ENCODE measurements at regions not wholly inside any gene's neighbourhood (a gene's known extent, or its start where the extent isn't known, plus 50 kb on each side); places are given as distances from the start of the nearest gene placed in this dataset.

DNA sequence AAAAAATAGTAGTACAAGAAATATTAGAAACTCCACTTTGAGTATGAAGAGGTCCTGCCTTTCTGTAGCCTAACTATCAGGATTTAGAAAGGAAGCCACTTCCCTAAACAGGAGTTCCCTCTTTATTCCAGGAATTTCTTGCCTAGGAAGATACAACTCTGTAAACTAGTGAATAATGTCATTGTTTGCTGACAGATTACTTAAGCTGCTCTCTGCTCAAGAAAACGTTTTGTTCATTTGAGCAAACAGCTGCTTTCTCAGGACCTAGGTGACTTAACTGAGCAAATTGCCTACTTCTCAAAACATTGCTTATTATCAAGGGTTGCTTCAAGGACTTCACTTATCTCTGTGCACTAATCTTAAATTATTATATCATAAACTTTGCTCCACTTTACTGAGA is 1419.4 kb upstream of the SLC10A2 start:
- H3K27ac ChIP-seq (ENCODE audit: low read length) = no peak overlapping the region
- H3K9me3 Mint-ChIP-seq = peaks cover 0 to 9% (median 4%) of the 10 kb centered on the region in 3 donors
- no peaks in the 10 kb centered on the region for H3K4me1 ChIP-seq (ENCODE audit: control insufficient read depth in 1 of 2, extremely low read depth in 1 of 2, insufficient read depth in 2 of 2, low read length in 2 of 2)
- no peaks in the 10 kb centered on the region for H3K36me3 ChIP-seq (ENCODE audit: control insufficient read depth in 2 of 2, extremely low read depth in 1 of 2, insufficient read depth in 1 of 2, low read length in 1 of 2)
- H3K4me3 ChIP-seq (ENCODE audit: control insufficient read depth in 1 of 2, extremely low read depth in 1 of 2, low read length in 1 of 2) = no peak overlapping the region
- no peaks in the 10 kb centered on the region for H3K36me3 Mint-ChIP-seq
- peaks cover 0 to 2% of the 10 kb centered on the region in 2 experiments for H3K27me3 ChIP-seq (replicated peaks in 1 of 2; ENCODE audit: control insufficient read depth in 2 of 2, extremely low read depth in 1 of 2, insufficient read depth in 2 of 2, low read length in 1 of 2)
- H3K4me1 Mint-ChIP-seq = no peaks in the 10 kb centered on the region
- no peak for ATAC-seq (replicated peaks in 1 of 4)
- WGBS (ENCODE audit: insufficient coverage) = 0% methylated on average over 1 of the region's 1 CpG
- H3K27ac Mint-ChIP-seq = no peak overlapping the region
- ChIA-PET POLR2A (no interaction called here), CTCF (no interaction called here)
- no peak overlapping the region for H3K4me3 Mint-ChIP-seq
- H3K27me3 Mint-ChIP-seq = no peaks in the 10 kb centered on the region
- no peaks in the 10 kb centered on the region for H3K9me3 ChIP-seq
- no peak for DNase-seq

GRCh38 chr13:104483631-104484030 is 1417.4 kb upstream of the SLC10A2 start:
- H3K27ac Mint-ChIP-seq = no peak overlapping the region
- ATAC-seq (replicated peaks in 1 of 4) (no peak), DNase-seq (no peak)
- H3K36me3 Mint-ChIP-seq = no peaks in the 10 kb centered on the region
- H3K27me3 ChIP-seq (replicated peaks in 1 of 2; ENCODE audit: control insufficient read depth in 2 of 2, extremely low read depth in 1 of 2, insufficient read depth in 2 of 2, low read length in 1 of 2) = peaks cover 0 to 2% of the 10 kb centered on the region in 2 experiments
- H3K4me3 ChIP-seq (ENCODE audit: control insufficient read depth in 1 of 2, extremely low read depth in 1 of 2, low read length in 1 of 2) = no peak overlapping the region
- H3K9me3 ChIP-seq = no peaks in the 10 kb centered on the region
- H3K36me3 ChIP-seq (ENCODE audit: control insufficient read depth in 2 of 2, extremely low read depth in 1 of 2, insufficient read depth in 1 of 2, low read length in 1 of 2) = no peaks in the 10 kb centered on the region
- ChIA-PET CTCF (no interaction called here), POLR2A (no interaction called here)
- H3K4me1 Mint-ChIP-seq = no peaks in the 10 kb centered on the region
- H3K4me3 Mint-ChIP-seq = no peak overlapping the region
- H3K9me3 Mint-ChIP-seq = peaks cover 0 to 19% (median 14%) of the 10 kb centered on the region in 3 donors
- 93% methylated on average over 7 of the region's 10 CpGs for WGBS (ENCODE audit: insufficient coverage)
- H3K27me3 Mint-ChIP-seq = no peaks in the 10 kb centered on the region
- no peak overlapping the region for H3K27ac ChIP-seq (ENCODE audit: low read length)
- no peaks in the 10 kb centered on the region for H3K4me1 ChIP-seq (ENCODE audit: control insufficient read depth in 1 of 2, extremely low read depth in 1 of 2, insufficient read depth in 2 of 2, low read length in 2 of 2)

- Mint-ChIP-seq H3K4me3 (no peak overlapping the region), H3K9me3 (peaks cover 7 to 31% (median 19%) of the 10 kb centered on the region in 3 donors), H3K27ac (no peak overlapping the region), H3K4me1 (no peaks in the 10 kb centered on the region), H3K36me3 (no peaks in the 10 kb centered on the region), H3K27me3 (no peaks in the 10 kb centered on the region)
- H3K4me3 ChIP-seq (ENCODE audit: control insufficient read depth in 1 of 2, extremely low read depth in 1 of 2, low read length in 1 of 2) = no peak overlapping the region
- no peak overlapping the region for H3K27ac ChIP-seq (ENCODE audit: low read length)
- H3K36me3 ChIP-seq (ENCODE audit: control insufficient read depth in 2 of 2, extremely low read depth in 1 of 2, insufficient read depth in 1 of 2, low read length in 1 of 2) = no peaks in the 10 kb centered on the region
- no peaks in the 10 kb centered on the region for H3K4me1 ChIP-seq (ENCODE audit: control insufficient read depth in 1 of 2, extremely low read depth in 1 of 2, insufficient read depth in 2 of 2, low read length in 2 of 2)
- POLR2A ChIA-PET = no interaction called here
- DNase-seq (no peak), ATAC-seq (replicated peaks in 1 of 4) (no peak)
- 100% methylated on average over 1 of the region's 2 CpGs for WGBS (ENCODE audit: insufficient coverage)
- CTCF ChIA-PET = no interaction called here
- H3K9me3 ChIP-seq = no peaks in the 10 kb centered on the region
- no peaks in the 10 kb centered on the region for H3K27me3 ChIP-seq (replicated peaks in 1 of 2; ENCODE audit: control insufficient read depth in 2 of 2, extremely low read depth in 1 of 2, insufficient read depth in 2 of 2, low read length in 1 of 2)
Observed at GRCh38 chr13:104477261-104477660, 1411.0 kb upstream of the SLC10A2 start.

DNA sequence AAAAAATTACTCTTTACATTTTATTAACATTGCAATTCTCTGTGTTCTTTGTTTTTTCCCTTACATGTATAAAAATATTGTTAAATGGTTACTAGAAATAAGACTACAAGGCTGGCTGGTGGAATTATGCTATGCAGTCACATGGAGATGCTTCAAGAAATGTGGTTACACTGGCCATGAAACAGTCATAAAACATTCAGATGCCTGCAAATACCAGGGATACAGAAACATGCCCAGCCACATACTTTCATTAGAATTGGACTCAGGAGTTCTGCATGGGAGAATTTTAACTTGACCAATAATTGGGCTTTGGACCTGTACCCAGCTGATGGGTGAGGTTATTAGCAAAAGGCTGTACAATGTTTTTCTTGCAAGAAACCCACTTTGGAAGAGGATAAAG is 1407.7 kb upstream of the SLC10A2 start:
- ChIA-PET POLR2A (no interaction called here), CTCF (no interaction called here)
- Histone ChIP-seq H3K27ac (ENCODE audit: low read length) (no peak overlapping the region), H3K36me3 (ENCODE audit: control insufficient read depth in 2 of 2, extremely low read depth in 1 of 2, insufficient read depth in 1 of 2, low read length in 1 of 2) (no peaks in the 10 kb centered on the region), H3K9me3 (no peaks in the 10 kb centered on the region), H3K4me3 (ENCODE audit: control insufficient read depth in 1 of 2, extremely low read depth in 1 of 2, low read length in 1 of 2) (no peak overlapping the region), H3K27me3 (replicated peaks in 1 of 2; ENCODE audit: control insufficient read depth in 2 of 2, extremely low read depth in 1 of 2, insufficient read depth in 2 of 2, low read length in 1 of 2) (no peaks in the 10 kb centered on the region), H3K4me1 (ENCODE audit: control insufficient read depth in 1 of 2, extremely low read depth in 1 of 2, insufficient read depth in 2 of 2, low read length in 2 of 2) (no peaks in the 10 kb centered on the region)
- peaks cover 7 to 21% (median 7%) of the 10 kb centered on the region in 3 donors for H3K9me3 Mint-ChIP-seq
- no peaks in the 10 kb centered on the region for H3K27me3 Mint-ChIP-seq
- DNase-seq = no peak
- no peaks in the 10 kb centered on the region for H3K4me1 Mint-ChIP-seq
- H3K36me3 Mint-ChIP-seq = no peaks in the 10 kb centered on the region
- no peak overlapping the region for H3K4me3 Mint-ChIP-seq
- H3K27ac Mint-ChIP-seq = no peak overlapping the region
- ATAC-seq (replicated peaks in 1 of 4) = no peak

GRCh38 chr13:104466016-104466415 is 1399.8 kb upstream of the SLC10A2 start:
- ATAC-seq (replicated peaks in 1 of 4) (no peak), DNase-seq (no peak)
- Histone ChIP-seq H3K36me3 (ENCODE audit: control insufficient read depth in 2 of 2, extremely low read depth in 1 of 2, insufficient read depth in 1 of 2, low read length in 1 of 2) (no peaks in the 10 kb centered on the region), H3K9me3 (no peaks in the 10 kb centered on the region), H3K27ac (ENCODE audit: low read length) (no peak overlapping the region), H3K4me3 (ENCODE audit: control insufficient read depth in 1 of 2, extremely low read depth in 1 of 2, low read length in 1 of 2) (no peak overlapping the region), H3K4me1 (ENCODE audit: control insufficient read depth in 1 of 2, extremely low read depth in 1 of 2, insufficient read depth in 2 of 2, low read length in 2 of 2) (no peaks in the 10 kb centered on the region), H3K27me3 (replicated peaks in 1 of 2; ENCODE audit: control insufficient read depth in 2 of 2, extremely low read depth in 1 of 2, insufficient read depth in 2 of 2, low read length in 1 of 2) (no peaks in the 10 kb centered on the region)
- Mint-ChIP-seq H3K4me1 (no peaks in the 10 kb centered on the region), H3K27me3 (no peaks in the 10 kb centered on the region), H3K36me3 (no peaks in the 10 kb centered on the region), H3K9me3 (peaks cover 0 to 19% (median 0%) of the 10 kb centered on the region in 3 donors), H3K4me3 (no peak overlapping the region), H3K27ac (no peak overlapping the region)
- POLR2A ChIA-PET = no interaction called here
- CTCF ChIA-PET = no interaction called here

GRCh38 chr13:104461049-104461448 is 1394.8 kb upstream of the SLC10A2 start:
- H3K27me3 ChIP-seq (replicated peaks in 1 of 2; ENCODE audit: control insufficient read depth in 2 of 2, extremely low read depth in 1 of 2, insufficient read depth in 2 of 2, low read length in 1 of 2) = no peaks in the 10 kb centered on the region
- H3K9me3 ChIP-seq = no peaks in the 10 kb centered on the region
- DNase-seq (no peak), ATAC-seq (replicated peaks in 1 of 4) (no peak)
- Mint-ChIP-seq H3K4me1 (no peaks in the 10 kb centered on the region), H3K4me3 (no peak overlapping the region), H3K27me3 (no peaks in the 10 kb centered on the region), H3K36me3 (no peaks in the 10 kb centered on the region), H3K27ac (no peak overlapping the region), H3K9me3 (peaks cover 0 to 12% (median 0%) of the 10 kb centered on the region in 3 donors)
- no peak overlapping the region for H3K27ac ChIP-seq (ENCODE audit: low read length)
- no peak overlapping the region for H3K4me3 ChIP-seq (ENCODE audit: control insufficient read depth in 1 of 2, extremely low read depth in 1 of 2, low read length in 1 of 2)
- H3K4me1 ChIP-seq (ENCODE audit: control insufficient read depth in 1 of 2, extremely low read depth in 1 of 2, insufficient read depth in 2 of 2, low read length in 2 of 2) = no peaks in the 10 kb centered on the region
- ChIA-PET POLR2A (no interaction called here), CTCF (no interaction called here)
- WGBS (ENCODE audit: insufficient coverage) = 64% methylated on average over 4 of the region's 4 CpGs
- no peaks in the 10 kb centered on the region for H3K36me3 ChIP-seq (ENCODE audit: control insufficient read depth in 2 of 2, extremely low read depth in 1 of 2, insufficient read depth in 1 of 2, low read length in 1 of 2)

DNA sequence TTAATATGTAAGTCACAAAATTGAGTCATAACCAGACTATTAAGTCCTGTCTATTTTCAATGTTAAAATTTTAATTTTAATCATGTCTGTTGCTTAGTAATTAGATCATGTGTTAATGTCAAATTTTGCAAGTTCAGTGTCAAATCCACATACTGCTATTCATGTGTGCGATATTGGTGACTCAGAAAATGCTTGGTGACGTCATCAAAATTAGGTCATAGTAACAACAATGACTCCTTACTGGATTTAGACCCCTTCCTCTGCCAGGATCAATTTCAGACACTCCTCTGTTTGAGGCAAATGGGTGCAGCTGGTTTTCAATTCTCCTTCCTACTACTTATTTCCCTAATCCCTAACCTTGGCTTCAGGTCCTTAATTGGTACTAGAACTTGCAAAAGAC is 1394.3 kb upstream of the SLC10A2 start:
- Mint-ChIP-seq H3K27me3 (no peaks in the 10 kb centered on the region), H3K27ac (no peak overlapping the region), H3K4me3 (no peak overlapping the region), H3K9me3 (peaks cover 0 to 12% (median 0%) of the 10 kb centered on the region in 3 donors), H3K36me3 (no peaks in the 10 kb centered on the region), H3K4me1 (no peaks in the 10 kb centered on the region)
- POLR2A ChIA-PET = no interaction called here
- CTCF ChIA-PET = no interaction called here
- H3K9me3 ChIP-seq = no peaks in the 10 kb centered on the region
- no peaks in the 10 kb centered on the region for H3K27me3 ChIP-seq (replicated peaks in 1 of 2; ENCODE audit: control insufficient read depth in 2 of 2, extremely low read depth in 1 of 2, insufficient read depth in 2 of 2, low read length in 1 of 2)
- DNase-seq = no peak
- no peak overlapping the region for H3K27ac ChIP-seq (ENCODE audit: low read length)
- H3K4me1 ChIP-seq (ENCODE audit: control insufficient read depth in 1 of 2, extremely low read depth in 1 of 2, insufficient read depth in 2 of 2, low read length in 2 of 2) = no peaks in the 10 kb centered on the region
- no peaks in the 10 kb centered on the region for H3K36me3 ChIP-seq (ENCODE audit: control insufficient read depth in 2 of 2, extremely low read depth in 1 of 2, insufficient read depth in 1 of 2, low read length in 1 of 2)
- no peak for ATAC-seq (replicated peaks in 1 of 4)
- 50% methylated on average over 1 of the region's 2 CpGs for WGBS (ENCODE audit: insufficient coverage)
- no peak overlapping the region for H3K4me3 ChIP-seq (ENCODE audit: control insufficient read depth in 1 of 2, extremely low read depth in 1 of 2, low read length in 1 of 2)
